Hepatocyte (in vitro differentiated cells): ENCODE measurements at regions not wholly inside any gene's neighbourhood (a gene's known extent, or its start where the extent isn't known, plus 50 kb on each side); places are given as distances from the start of the nearest gene placed in this dataset.

Experiments used
- CTCF ChIP-seq: fragments of 200-600 bp; sonication (generic); IDR thresholded peaks from 2 replicates; pipeline ENCODE4 v1.5.1; 2016; ENCODE audit warnings: antibody characterized with exemption, mild to moderate bottlenecking; ENCODE audit not compliant: poor library complexity
- EZH2 ChIP-seq: fragments of 200-600 bp; sonication (generic); IDR thresholded peaks from 2 replicates; pipeline ENCODE4 v1.6.1; 2016; ENCODE audit warnings: antibody characterized with exemption, mild to moderate bottlenecking, borderline replicate concordance
- EZH2phosphoT487 ChIP-seq: fragments of 200-600 bp; sonication (generic); IDR thresholded peaks from one replicate; pipeline ENCODE4 v1.6.1; 2018; ENCODE audit warnings: antibody characterized with exemption, mild to moderate bottlenecking, low read depth, moderate library complexity; ENCODE audit not compliant: unreplicated experiment, severe bottlenecking

DNA sequence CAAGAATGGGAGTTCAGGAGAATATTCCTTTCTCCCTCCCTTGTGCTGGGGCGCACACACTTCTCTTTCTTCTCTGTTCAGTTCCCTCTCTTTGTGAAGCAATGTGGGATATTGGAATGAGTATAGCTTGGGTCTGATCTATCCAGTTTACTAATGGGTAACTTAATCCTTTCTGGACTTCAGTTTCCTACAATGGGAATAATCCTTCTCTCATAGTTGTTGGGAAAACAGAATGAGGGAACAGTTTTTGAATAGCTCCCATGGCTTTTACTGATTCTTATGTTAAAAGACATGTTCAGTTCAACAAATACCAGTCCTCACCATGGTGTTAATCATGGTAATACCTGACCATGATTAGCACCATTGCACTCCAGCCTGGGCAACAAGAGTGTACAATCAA lies 93.1 kb downstream of the ARL4C start:
- no peak for TF ChIP-seq CTCF
- TF ChIP-seq EZH2, result no peak
- TF ChIP-seq EZH2phosphoT487, result no peak
